ENCODE measurements at regions not wholly inside any gene's neighbourhood (a gene's known extent, or its start where the extent isn't known, plus 50 kb on each side); places are given as distances from the start of the nearest gene placed in this dataset.
"Not testable (repeated sequence)": the region's sequence is repeated elsewhere in the genome, so short reads cannot be mapped to it uniquely, and the experiment has no call there.

DNA sequence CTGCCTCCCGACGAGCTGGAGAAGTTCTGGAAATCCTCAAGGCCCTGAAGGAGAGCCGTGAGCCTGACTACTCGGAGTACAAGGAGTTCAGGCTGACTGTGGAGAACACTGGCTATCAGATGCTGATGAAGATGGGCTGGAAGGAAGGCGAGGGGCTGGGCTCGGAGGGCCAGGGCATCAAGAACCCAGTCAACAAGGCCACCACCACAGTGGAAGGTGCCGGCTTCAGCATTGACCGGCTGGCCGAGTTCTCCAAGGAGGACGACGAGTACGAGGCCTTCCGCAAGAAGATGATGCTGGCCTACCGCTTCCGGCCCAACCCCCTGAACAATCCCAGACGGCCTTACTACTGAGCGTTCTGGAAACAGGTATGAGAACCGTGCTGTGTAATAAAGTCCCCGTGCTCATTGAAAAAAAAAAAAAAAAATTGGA is 366.1 kb upstream of the ATXN7L3B start:
- Mint-ChIP-seq H3K4me1 (no peaks in the 10 kb centered on the region), H3K27ac (no peak overlapping the region), H3K9me3 (peaks cover 4% of the 10 kb centered on the region), H3K4me3 (no peak overlapping the region), H3K36me3 (no peaks in the 10 kb centered on the region), H3K27me3 (no peaks in the 10 kb centered on the region)
- DNase-seq (ENCODE audit: low spot score in 2 of 2) (no peak), ATAC-seq (ENCODE audit: low read depth) (no peak)

DNA sequence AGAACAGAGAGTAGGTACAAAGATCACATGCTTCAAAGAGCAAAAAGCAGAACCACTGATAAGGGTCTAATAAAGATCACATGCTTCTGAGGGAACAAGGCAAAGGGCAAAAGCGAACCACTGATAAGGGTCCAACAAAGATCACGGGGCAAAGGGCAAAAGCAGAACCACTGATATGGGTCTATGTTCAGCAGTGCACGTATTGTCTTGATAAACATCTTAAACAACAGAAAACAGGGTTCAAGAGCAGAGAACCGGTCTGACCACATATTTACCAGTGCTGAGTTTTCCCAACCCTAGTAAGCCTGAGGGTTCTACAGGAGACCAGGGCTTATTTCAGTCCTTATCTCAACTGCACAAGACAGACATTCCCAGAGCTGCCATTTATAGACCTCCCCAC is 362.7 kb upstream of the ATXN7L3B start:
- not testable (repeated sequence) for ATAC-seq (ENCODE audit: low read depth); H3K9me3 Mint-ChIP-seq; H3K36me3 Mint-ChIP-seq; DNase-seq (ENCODE audit: low spot score in 2 of 2); H3K27ac Mint-ChIP-seq; H3K27me3 Mint-ChIP-seq; H3K4me3 Mint-ChIP-seq; H3K4me1 Mint-ChIP-seq

GRCh38 chr12:74185360-74185759 is 352.3 kb upstream of the ATXN7L3B start:
- ATAC-seq (ENCODE audit: low read depth) (no peak), DNase-seq (ENCODE audit: low spot score in 2 of 2) (no peak)
- H3K27me3 Mint-ChIP-seq, result no peaks in the 10 kb centered on the region
- no peaks in the 10 kb centered on the region for H3K36me3 Mint-ChIP-seq
- H3K27ac Mint-ChIP-seq, result no peak overlapping the region
- H3K9me3 Mint-ChIP-seq, result peaks cover 3% of the 10 kb centered on the region
- no peak overlapping the region for H3K4me3 Mint-ChIP-seq
- H3K4me1 Mint-ChIP-seq, result no peaks in the 10 kb centered on the region

DNA sequence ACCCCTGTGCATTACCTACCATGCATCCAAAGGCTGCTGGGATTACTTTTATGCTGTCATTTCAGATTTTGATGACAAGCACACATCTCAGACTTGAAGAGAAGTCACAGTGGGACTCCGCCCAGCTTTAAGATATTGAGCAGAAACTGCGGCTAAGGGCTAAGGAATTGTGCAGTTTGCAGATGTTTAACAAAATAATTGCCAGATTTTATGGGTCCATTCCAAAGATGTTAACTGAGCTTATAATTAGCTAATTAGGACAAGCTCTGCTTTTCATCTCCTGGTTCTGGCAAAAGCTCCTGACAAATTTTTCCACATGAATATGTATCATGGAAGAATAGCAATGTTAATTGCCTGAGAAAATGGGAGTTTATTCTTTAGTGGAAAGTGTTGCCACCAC is 344.4 kb upstream of the ATXN7L3B start:
- Mint-ChIP-seq H3K27me3 (no peaks in the 10 kb centered on the region), H3K36me3 (no peaks in the 10 kb centered on the region), H3K9me3 (peaks cover 2% of the 10 kb centered on the region), H3K4me1 (no peaks in the 10 kb centered on the region), H3K4me3 (no peak overlapping the region), H3K27ac (no peak overlapping the region)
- ATAC-seq (ENCODE audit: low read depth) (no peak), DNase-seq (ENCODE audit: low spot score in 2 of 2) (no peak)

GRCh38 chr12:74204236-74204635 is 333.4 kb upstream of the ATXN7L3B start:
- H3K9me3 Mint-ChIP-seq, result peaks cover 8% of the 10 kb centered on the region
- no peak overlapping the region for H3K27ac Mint-ChIP-seq
- no peak for DNase-seq (ENCODE audit: low spot score in 2 of 2)
- H3K27me3 Mint-ChIP-seq, result no peaks in the 10 kb centered on the region
- H3K36me3 Mint-ChIP-seq, result no peaks in the 10 kb centered on the region
- ATAC-seq (ENCODE audit: low read depth), result no peak
- no peaks in the 10 kb centered on the region for H3K4me1 Mint-ChIP-seq
- no peak overlapping the region for H3K4me3 Mint-ChIP-seq

- Mint-ChIP-seq H3K4me1 (no peaks in the 10 kb centered on the region), H3K9me3 (peaks cover 1% of the 10 kb centered on the region), H3K4me3 (no peak overlapping the region), H3K36me3 (no peaks in the 10 kb centered on the region), H3K27ac (no peak overlapping the region), H3K27me3 (no peaks in the 10 kb centered on the region)
- ATAC-seq (ENCODE audit: low read depth) (no peak), DNase-seq (ENCODE audit: low spot score in 2 of 2) (no peak)
These were observed 309.6 kb upstream of the ATXN7L3B start for GRCh38 chr12:74227846-74228545.

DNA sequence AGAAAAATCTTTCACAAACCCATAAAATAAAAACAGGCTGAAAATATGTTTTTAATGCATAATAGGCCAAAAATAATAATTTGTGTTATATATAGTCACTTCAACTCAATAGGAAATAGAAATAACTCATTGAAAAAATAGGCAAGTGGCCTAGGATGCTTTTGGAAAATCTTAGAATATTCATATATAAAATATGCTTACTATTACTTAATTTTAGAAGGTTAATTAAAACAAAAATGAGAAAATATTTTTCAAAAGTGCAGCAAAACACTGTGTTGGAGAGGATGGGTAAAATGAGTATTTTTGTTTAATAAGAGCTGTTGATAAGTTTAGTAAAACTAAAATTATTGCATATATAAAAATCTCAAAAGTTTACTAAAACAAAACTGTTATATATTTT is 308.0 kb upstream of the ATXN7L3B start:
- no peaks in the 10 kb centered on the region for H3K27me3 Mint-ChIP-seq
- H3K4me1 Mint-ChIP-seq, result no peaks in the 10 kb centered on the region
- H3K4me3 Mint-ChIP-seq, result no peak overlapping the region
- no peak for ATAC-seq (ENCODE audit: low read depth)
- DNase-seq (ENCODE audit: low spot score in 2 of 2), result no peak
- H3K27ac Mint-ChIP-seq, result no peak overlapping the region
- peaks cover 4% of the 10 kb centered on the region for H3K9me3 Mint-ChIP-seq
- no peaks in the 10 kb centered on the region for H3K36me3 Mint-ChIP-seq

GRCh38 chr12:74235342-74235741 is 302.3 kb upstream of the ATXN7L3B start:
- Mint-ChIP-seq H3K36me3 (no peaks in the 10 kb centered on the region), H3K27me3 (no peaks in the 10 kb centered on the region), H3K4me1 (no peaks in the 10 kb centered on the region), H3K27ac (no peak overlapping the region), H3K9me3 (peaks cover 12% of the 10 kb centered on the region), H3K4me3 (no peak overlapping the region)
- DNase-seq (ENCODE audit: low spot score in 2 of 2) (no peak), ATAC-seq (ENCODE audit: low read depth) (no peak)

DNA sequence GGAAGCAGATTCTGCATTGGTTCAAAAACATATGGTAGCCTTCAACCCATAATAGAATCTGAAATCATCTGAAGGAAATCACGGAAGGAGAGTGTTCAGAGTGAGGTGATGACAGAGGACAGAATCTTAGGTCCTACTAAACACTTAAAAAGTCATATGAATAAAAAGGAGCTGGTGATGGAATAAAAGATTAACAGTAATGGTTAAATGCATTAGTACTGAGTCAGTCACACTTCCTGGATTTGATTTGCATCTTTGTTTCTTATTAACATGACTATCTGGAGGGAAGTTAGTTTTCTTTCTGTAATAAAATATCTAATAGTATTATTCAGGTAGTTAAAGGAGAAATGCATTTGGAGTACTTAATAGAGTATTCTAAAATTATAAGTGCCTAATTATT is 296.3 kb upstream of the ATXN7L3B start:
- Mint-ChIP-seq H3K9me3 (peaks cover 12% of the 10 kb centered on the region), H3K27ac (no peak overlapping the region), H3K4me1 (no peaks in the 10 kb centered on the region), H3K27me3 (no peaks in the 10 kb centered on the region), H3K36me3 (no peaks in the 10 kb centered on the region), H3K4me3 (no peak overlapping the region)
- DNase-seq (ENCODE audit: low spot score in 2 of 2) (no peak), ATAC-seq (ENCODE audit: low read depth) (no peak)

DNA sequence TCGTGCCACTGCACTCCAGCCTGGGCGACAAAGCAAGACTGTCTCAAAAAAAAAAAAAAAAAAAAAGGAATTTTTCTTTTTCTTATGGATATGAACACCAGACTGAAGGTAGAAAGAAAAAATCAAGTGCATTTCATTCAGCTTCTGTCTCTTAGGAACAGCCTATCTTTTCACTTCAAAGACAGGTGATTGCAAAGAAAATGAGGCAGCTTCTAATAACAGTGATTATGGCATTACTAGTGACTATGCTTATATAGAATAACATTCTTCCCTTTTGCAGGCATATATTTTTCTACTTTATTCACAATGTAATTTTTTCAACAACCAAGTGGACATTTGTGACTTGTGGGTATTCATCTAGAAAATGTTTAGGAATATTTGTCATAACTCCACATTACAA is 295.5 kb upstream of the ATXN7L3B start:
- no peaks in the 10 kb centered on the region for H3K36me3 Mint-ChIP-seq
- H3K9me3 Mint-ChIP-seq, result peaks cover 12% of the 10 kb centered on the region
- H3K27ac Mint-ChIP-seq, result no peak overlapping the region
- no peak overlapping the region for H3K4me3 Mint-ChIP-seq
- no peaks in the 10 kb centered on the region for H3K4me1 Mint-ChIP-seq
- no peaks in the 10 kb centered on the region for H3K27me3 Mint-ChIP-seq
- DNase-seq (ENCODE audit: low spot score in 2 of 2), result no peak
- no peak for ATAC-seq (ENCODE audit: low read depth)

GRCh38 chr12:74245458-74245857 is 292.2 kb upstream of the ATXN7L3B start:
- DNase-seq (ENCODE audit: low spot score in 2 of 2) (no peak), ATAC-seq (ENCODE audit: low read depth) (no peak)
- Mint-ChIP-seq H3K36me3 (no peaks in the 10 kb centered on the region), H3K9me3 (peaks cover 5% of the 10 kb centered on the region), H3K27me3 (no peaks in the 10 kb centered on the region), H3K27ac (no peak overlapping the region), H3K4me1 (no peaks in the 10 kb centered on the region), H3K4me3 (no peak overlapping the region)

GRCh38 chr12:74250891-74251290 is 286.7 kb upstream of the ATXN7L3B start:
- no peak overlapping the region for H3K4me3 Mint-ChIP-seq
- no peak overlapping the region for H3K27ac Mint-ChIP-seq
- DNase-seq (ENCODE audit: low spot score in 2 of 2), result no peak
- no peak for ATAC-seq (ENCODE audit: low read depth)
- H3K4me1 Mint-ChIP-seq, result no peaks in the 10 kb centered on the region
- no peaks in the 10 kb centered on the region for H3K36me3 Mint-ChIP-seq
- H3K27me3 Mint-ChIP-seq, result no peaks in the 10 kb centered on the region
- H3K9me3 Mint-ChIP-seq, result peaks cover 6% of the 10 kb centered on the region

- not testable (repeated sequence) for H3K27ac Mint-ChIP-seq; H3K27me3 Mint-ChIP-seq; DNase-seq (ENCODE audit: low spot score in 2 of 2); H3K36me3 Mint-ChIP-seq; H3K9me3 Mint-ChIP-seq; ATAC-seq (ENCODE audit: low read depth); H3K4me1 Mint-ChIP-seq; H3K4me3 Mint-ChIP-seq
These were observed 283.8 kb upstream of the ATXN7L3B start for GRCh38 chr12:74253826-74254225.

GRCh38 chr12:74254784-74255183 is 282.9 kb upstream of the ATXN7L3B start:
- no peaks in the 10 kb centered on the region for H3K27me3 Mint-ChIP-seq
- no peak for ATAC-seq (ENCODE audit: low read depth)
- no peaks in the 10 kb centered on the region for H3K4me1 Mint-ChIP-seq
- no peak for DNase-seq (ENCODE audit: low spot score in 2 of 2)
- H3K4me3 Mint-ChIP-seq, result no peak overlapping the region
- no peak overlapping the region for H3K27ac Mint-ChIP-seq
- H3K9me3 Mint-ChIP-seq, result peaks cover 4% of the 10 kb centered on the region
- no peaks in the 10 kb centered on the region for H3K36me3 Mint-ChIP-seq

- H3K9me3 Mint-ChIP-seq, result peaks cover 3% of the 10 kb centered on the region
- no peaks in the 10 kb centered on the region for H3K36me3 Mint-ChIP-seq
- H3K27ac Mint-ChIP-seq, result no peak overlapping the region
- no peak overlapping the region for H3K4me3 Mint-ChIP-seq
- H3K4me1 Mint-ChIP-seq, result no peaks in the 10 kb centered on the region
- ATAC-seq (ENCODE audit: low read depth) (no peak), DNase-seq (ENCODE audit: low spot score in 2 of 2) (no peak)
- no peaks in the 10 kb centered on the region for H3K27me3 Mint-ChIP-seq
These were observed 278.4 kb upstream of the ATXN7L3B start for GRCh38 chr12:74259199-74259598.

Data from memory B cell (primary cell).